OCI-LY3 (cell line): ENCODE measurements at regions not wholly inside any gene's neighbourhood (a gene's known extent, or its start where the extent isn't known, plus 50 kb on each side); places are given as distances from the start of the nearest gene placed in this dataset.
"Not testable (repeated sequence)": the region's sequence is repeated elsewhere in the genome, so short reads cannot be mapped to it uniquely, and the experiment has no call there.

ENCODE experiments used
- H2AFZ ChIP-seq: fragments of 200-600, 300-600 bp; shearing (Covaris generic); 2 replicates; pipeline ENCODE4 v1.6.0; 2014; ENCODE audit warnings: antibody characterized with exemption, low read depth, low read length
- H3K27ac ChIP-seq: fragments of 200-600, 300-600 bp; sonication (generic); 2 replicates; pipeline ENCODE4 v1.5.1; 2014; ENCODE audit warnings: mild to moderate bottlenecking, low read length, moderate library complexity, mixed read lengths
- H3K27me3 ChIP-seq: fragments of 200-600, 300-600 bp; sonication (generic); 2 replicates; pipeline ENCODE4 v1.6.1; 2014; ENCODE audit warnings: low read depth, low read length, mixed read lengths
- H3K36me3 ChIP-seq: fragments of 200-600, 300-600 bp; sonication (generic); replicated peaks from 2 replicates; pipeline ENCODE3; 2014; ENCODE audit warnings: low read depth, low read length, mixed read lengths
- H3K4me1 ChIP-seq: fragments of 300-600, 200-600 bp; sonication (generic); 2 replicates; pipeline ENCODE4 v1.6.1; 2014; ENCODE audit warnings: low read length, mixed read lengths
- H3K4me2 ChIP-seq: fragments of 200-600, 300-600 bp; sonication (generic); 2 replicates; pipeline ENCODE4 v1.6.1; 2014; ENCODE audit warnings: low read length, mixed read lengths
- H3K4me3 ChIP-seq: fragments of 300-600, 200-600 bp; sonication (generic); 2 replicates; pipeline ENCODE4 v1.5.1; 2014; ENCODE audit warnings: antibody characterized with exemption, mild to moderate bottlenecking, low read length, moderate library complexity
- H3K79me2 ChIP-seq: fragments of 300-600, 200-600 bp; shearing (Covaris generic); 2 replicates; pipeline ENCODE4 v1.6.1; 2014; ENCODE audit warnings: mild to moderate bottlenecking, low read length, mixed read lengths
- H3K9ac ChIP-seq: fragments of 300-600, 200-600 bp; shearing (Covaris generic); 2 replicates; pipeline ENCODE4 v1.6.0; 2014; ENCODE audit warnings: mild to moderate bottlenecking, low read length, moderate library complexity
- H3K9me3 ChIP-seq: fragments of 200-600, 300-600 bp; shearing (Covaris generic); 2 replicates; pipeline ENCODE4 v1.6.1; 2014; ENCODE audit warnings: low read length, mixed read lengths; ENCODE audit not compliant: insufficient read depth
- H4K20me1 ChIP-seq: fragments of 200-600, 300-600 bp; sonication (generic); 2 replicates; pipeline ENCODE4 v1.6.1; 2016; ENCODE audit warnings: low read length, mixed read lengths; ENCODE audit not compliant: insufficient read depth
- EZH2phosphoT487 ChIP-seq: fragments of 200-600 bp; shearing (Covaris generic); IDR thresholded peaks from 2 replicates; pipeline ENCODE4 v1.6.1; 2018; ENCODE audit warnings: antibody characterized with exemption, mixed run types, low read depth
- TF ChIP-seq, protein P1 (sequence below): fragments of 200-600, 300-600 bp; sonication (generic); IDR thresholded peaks from 2 replicates; pipeline ENCODE4 v1.5.1; 2014; ENCODE audit warnings: antibody characterized with exemption, low read length, low read depth

DNA sequence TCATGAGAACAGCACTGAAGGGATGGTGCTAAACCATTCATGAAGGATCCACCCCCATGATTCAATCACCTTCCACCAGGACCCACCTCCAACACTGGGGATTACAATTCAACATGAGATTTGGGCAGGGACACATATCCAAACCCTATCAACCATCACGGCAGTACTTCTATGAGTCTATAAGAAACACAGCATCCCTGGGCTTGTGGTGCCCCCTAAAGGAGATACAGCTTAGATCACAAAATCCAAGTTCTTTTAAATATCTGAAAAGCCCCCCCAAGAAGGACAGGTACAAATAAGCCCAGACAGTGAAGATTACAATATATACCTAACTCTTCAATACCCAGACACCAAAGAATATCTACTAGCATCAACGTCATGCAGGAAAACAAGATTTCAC is 233.7 kb upstream of the ADRA1B start:
- peaks cover 3% of the 10 kb centered on the region for H3K36me3 ChIP-seq

DNA sequence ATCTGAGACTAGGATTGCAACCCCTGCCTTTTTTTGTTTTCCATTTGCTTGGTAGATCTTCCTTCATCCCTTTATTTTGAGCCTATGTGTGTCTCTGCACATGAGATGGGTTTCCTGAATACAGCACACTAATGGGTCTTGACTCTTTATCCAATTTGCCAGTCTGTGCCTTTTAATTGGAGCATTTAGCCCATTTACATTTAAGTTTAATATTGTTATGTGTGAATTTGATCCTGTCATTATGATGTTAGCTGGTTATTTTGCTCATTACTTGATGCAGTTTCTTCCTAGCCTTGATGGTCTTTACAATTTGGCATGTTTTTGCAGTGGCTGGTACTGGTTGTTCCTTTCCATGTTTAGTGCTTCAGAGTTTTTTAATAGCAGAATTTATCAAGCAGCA is 228.4 kb upstream of the ADRA1B start:
- not testable (repeated sequence) for H3K9me3 ChIP-seq, H4K20me1 ChIP-seq, H2AFZ ChIP-seq, H3K4me1 ChIP-seq, H3K79me2 ChIP-seq, H3K36me3 ChIP-seq, H3K4me2 ChIP-seq, H3K9ac ChIP-seq, H3K27me3 ChIP-seq, H3K4me3 ChIP-seq, H3K27ac ChIP-seq

More for the DNA sequence above, 233.7 kb upstream of the ADRA1B start:
- Histone ChIP-seq H3K79me2 (no peaks in the 10 kb centered on the region), H3K4me2 (no peak overlapping the region), H3K9me3 (peaks cover 13% of the 10 kb centered on the region; the same call in 1 of the 2 replicates), H2AFZ (no peak overlapping the region), H4K20me1 (no peaks in the 10 kb centered on the region), H3K9ac (no peak overlapping the region), H3K27ac (no peak overlapping the region), H3K4me1 (peaks cover 11% of the 10 kb centered on the region; the same call in 1 of the 2 replicates), H3K27me3 (no peaks in the 10 kb centered on the region), H3K4me3 (no peak overlapping the region)
- no peak for TF ChIP-seq EZH2phosphoT487
- TF ChIP-seq, protein P1, sequence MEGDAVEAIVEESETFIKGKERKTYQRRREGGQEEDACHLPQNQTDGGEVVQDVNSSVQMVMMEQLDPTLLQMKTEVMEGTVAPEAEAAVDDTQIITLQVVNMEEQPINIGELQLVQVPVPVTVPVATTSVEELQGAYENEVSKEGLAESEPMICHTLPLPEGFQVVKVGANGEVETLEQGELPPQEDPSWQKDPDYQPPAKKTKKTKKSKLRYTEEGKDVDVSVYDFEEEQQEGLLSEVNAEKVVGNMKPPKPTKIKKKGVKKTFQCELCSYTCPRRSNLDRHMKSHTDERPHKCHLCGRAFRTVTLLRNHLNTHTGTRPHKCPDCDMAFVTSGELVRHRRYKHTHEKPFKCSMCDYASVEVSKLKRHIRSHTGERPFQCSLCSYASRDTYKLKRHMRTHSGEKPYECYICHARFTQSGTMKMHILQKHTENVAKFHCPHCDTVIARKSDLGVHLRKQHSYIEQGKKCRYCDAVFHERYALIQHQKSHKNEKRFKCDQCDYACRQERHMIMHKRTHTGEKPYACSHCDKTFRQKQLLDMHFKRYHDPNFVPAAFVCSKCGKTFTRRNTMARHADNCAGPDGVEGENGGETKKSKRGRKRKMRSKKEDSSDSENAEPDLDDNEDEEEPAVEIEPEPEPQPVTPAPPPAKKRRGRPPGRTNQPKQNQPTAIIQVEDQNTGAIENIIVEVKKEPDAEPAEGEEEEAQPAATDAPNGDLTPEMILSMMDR, result no peak

DNA sequence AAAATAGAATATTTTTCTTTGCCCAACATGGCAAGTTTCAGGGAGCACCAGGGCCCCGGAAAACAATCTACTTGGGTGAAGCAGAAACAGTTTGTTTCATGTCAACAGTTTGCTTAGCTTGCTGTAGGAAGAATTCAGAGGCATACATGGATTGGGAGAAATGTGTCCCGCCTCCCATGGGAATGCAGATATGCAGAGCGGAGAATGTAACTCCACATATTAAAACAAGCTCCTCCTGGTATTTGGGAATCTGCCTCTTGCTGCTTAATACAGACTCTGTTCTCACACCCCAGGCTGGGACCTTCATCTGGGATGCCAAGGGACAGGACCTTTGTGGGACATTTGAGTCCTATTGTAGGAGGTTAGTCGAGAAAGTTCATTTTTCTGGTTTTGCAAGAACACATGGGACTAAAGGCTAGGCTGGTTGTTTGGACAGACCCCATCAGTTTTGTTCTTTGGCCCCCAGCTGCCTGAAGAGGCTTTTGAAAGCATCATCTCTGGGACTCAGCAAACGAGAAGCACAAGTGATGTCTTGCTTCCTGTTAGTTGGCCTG is 220.5 kb upstream of the ADRA1B start:
- Histone ChIP-seq H3K4me1 (peaks cover 9% of the 10 kb centered on the region), H2AFZ (no peak overlapping the region), H3K27me3 (no peaks in the 10 kb centered on the region), H3K4me3 (no peak overlapping the region), H3K9me3 (no peaks in the 10 kb centered on the region), H4K20me1 (no peaks in the 10 kb centered on the region), H3K9ac (no peak overlapping the region), H3K36me3 (no peaks in the 10 kb centered on the region), H3K79me2 (no peaks in the 10 kb centered on the region), H3K4me2 (no peak overlapping the region), H3K27ac (no peak overlapping the region)
- no peak for TF ChIP-seq EZH2phosphoT487
- TF ChIP-seq, protein P1, result no peak

DNA sequence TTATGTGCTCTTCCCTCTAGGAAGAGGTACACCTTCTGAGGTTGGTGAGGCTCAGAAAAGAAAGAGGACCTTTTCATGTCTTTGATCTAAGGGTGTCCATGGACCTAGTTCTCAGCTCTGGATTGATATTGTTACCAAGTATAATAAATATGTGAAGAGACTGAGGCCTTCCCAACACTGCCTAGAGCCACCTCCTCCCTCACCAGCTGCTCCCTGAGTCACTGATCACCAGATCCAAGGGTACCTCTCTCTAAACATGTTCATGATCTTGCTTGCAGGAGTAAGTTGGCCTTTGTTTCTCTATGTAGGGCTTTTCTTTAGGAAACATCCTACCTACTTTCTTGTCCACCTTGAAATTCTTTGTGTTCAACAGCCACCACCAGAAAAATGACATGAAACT is 218.8 kb upstream of the ADRA1B start:
- Histone ChIP-seq H3K27me3 (no peaks in the 10 kb centered on the region), H2AFZ (no peak overlapping the region), H3K9ac (no peak overlapping the region), H3K4me1 (peaks cover 9% of the 10 kb centered on the region), H4K20me1 (no peaks in the 10 kb centered on the region), H3K4me3 (no peak overlapping the region), H3K4me2 (no peak overlapping the region), H3K27ac (no peak overlapping the region), H3K9me3 (no peaks in the 10 kb centered on the region), H3K36me3 (no peaks in the 10 kb centered on the region), H3K79me2 (no peaks in the 10 kb centered on the region)
- no peak for TF ChIP-seq EZH2phosphoT487
- TF ChIP-seq, protein P1, result no peak
